ENCODE measurements at regions not wholly inside any gene's neighbourhood (a gene's known extent, or its start where the extent isn't known, plus 50 kb on each side); places are given as distances from the start of the nearest gene placed in this dataset.

- WGBS (ENCODE audit: insufficient coverage) = 64% methylated on average over 3 of the region's 6 CpGs
- TF ChIP-seq CTCF (IDR thresholded peaks at IDR 0.05) = no peak
- no peak overlapping the region for H3K4me2 ChIP-seq (replicated peaks; ENCODE audit: extremely low read depth, low read length, poor library complexity, severe bottlenecking)
- no peaks in the 10 kb centered on the region for H3K36me3 ChIP-seq (replicated peaks in 1 of 2; ENCODE audit: control insufficient read depth in 1 of 2, insufficient read depth in 2 of 2, low read length in 2 of 2)
- no peak overlapping the region for H3K4me3 ChIP-seq (replicated peaks in 1 of 3; ENCODE audit: low read depth in 2 of 3, low read length in 3 of 3)
- no peaks in the 10 kb centered on the region for H3K79me2 ChIP-seq (ENCODE audit: insufficient read depth, low read length)
- peaks cover 0 to 2% (median 2%) of the 10 kb centered on the region in 7 donors for H3K9me3 Mint-ChIP-seq
- DNase-seq = no peak
- no peaks in the 10 kb centered on the region for H3K4me1 Mint-ChIP-seq
- no peak overlapping the region for H3K27ac ChIP-seq (ENCODE audit: low read depth in 1 of 2, low read length in 2 of 2)
- H4K20me1 ChIP-seq (ENCODE audit: insufficient read depth, low read length) = no peaks in the 10 kb centered on the region
- H2AFZ ChIP-seq (ENCODE audit: insufficient read depth, low read depth, low read length, poor library complexity, severe bottlenecking) = no peak overlapping the region
- no peaks in the 10 kb centered on the region for H3K4me1 ChIP-seq (ENCODE audit: control insufficient read depth in 1 of 2, insufficient read depth in 2 of 2, low read length in 2 of 2)
- no peaks in the 10 kb centered on the region for H3K27me3 ChIP-seq (ENCODE audit: control insufficient read depth in 2 of 2, insufficient read depth in 2 of 2, low read length in 2 of 2)
- no peak overlapping the region for H3K27ac Mint-ChIP-seq
- H3K9ac ChIP-seq (ENCODE audit: insufficient read depth, low read length, poor library complexity, severe bottlenecking) = no peak overlapping the region
- no peaks in the 10 kb centered on the region for H3K9me3 ChIP-seq (replicated peaks in 1 of 2; ENCODE audit: control insufficient read depth in 1 of 2, insufficient read depth in 1 of 2, low read length in 2 of 2)
- H3K36me3 Mint-ChIP-seq = no peaks in the 10 kb centered on the region
- intact Hi-C loops (cut with micrococcal nuclease) = no loop called here
- H3K27me3 Mint-ChIP-seq (ENCODE audit: low read depth in 3 of 3) = peaks cover 0 to 9% (median 5%) of the 10 kb centered on the region in 3 donors
- no peak overlapping the region for H3K4me3 Mint-ChIP-seq
Observed at GRCh38 chr5:143886651-143887638, 75.0 kb downstream of the HMHB1 start.

- Mint-ChIP-seq H3K4me1 (no peaks in the 10 kb centered on the region), H3K36me3 (no peaks in the 10 kb centered on the region), H3K27ac (no peak overlapping the region), H3K9me3 (peaks cover 0 to 2% (median 0%) of the 10 kb centered on the region in 7 donors), H3K27me3 (ENCODE audit: low read depth in 3 of 3) (peaks cover 3 to 9% (median 5%) of the 10 kb centered on the region in 3 donors), H3K4me3 (no peak overlapping the region)
- DNase-seq = no peak
- Histone ChIP-seq H3K4me1 (ENCODE audit: control insufficient read depth in 1 of 2, insufficient read depth in 2 of 2, low read length in 2 of 2) (no peaks in the 10 kb centered on the region), H4K20me1 (ENCODE audit: insufficient read depth, low read length) (no peaks in the 10 kb centered on the region), H3K4me3 (replicated peaks in 1 of 3; ENCODE audit: low read depth in 2 of 3, low read length in 3 of 3) (no peak overlapping the region), H3K4me2 (replicated peaks; ENCODE audit: extremely low read depth, low read length, poor library complexity, severe bottlenecking) (no peak overlapping the region), H3K27ac (ENCODE audit: low read depth in 1 of 2, low read length in 2 of 2) (no peak overlapping the region), H3K9me3 (replicated peaks in 1 of 2; ENCODE audit: control insufficient read depth in 1 of 2, insufficient read depth in 1 of 2, low read length in 2 of 2) (no peaks in the 10 kb centered on the region), H3K79me2 (ENCODE audit: insufficient read depth, low read length) (no peaks in the 10 kb centered on the region), H3K9ac (ENCODE audit: insufficient read depth, low read length, poor library complexity, severe bottlenecking) (no peak overlapping the region), H2AFZ (ENCODE audit: insufficient read depth, low read depth, low read length, poor library complexity, severe bottlenecking) (no peak overlapping the region), H3K27me3 (ENCODE audit: control insufficient read depth in 2 of 2, insufficient read depth in 2 of 2, low read length in 2 of 2) (no peaks in the 10 kb centered on the region), H3K36me3 (replicated peaks in 1 of 2; ENCODE audit: control insufficient read depth in 1 of 2, insufficient read depth in 2 of 2, low read length in 2 of 2) (no peaks in the 10 kb centered on the region)
- 100% methylated on average over 2 of the region's 5 CpGs for WGBS (ENCODE audit: insufficient coverage)
- intact Hi-C loops (cut with micrococcal nuclease) = no loop called here
- TF ChIP-seq CTCF (IDR thresholded peaks at IDR 0.05) = no peak
Observed at GRCh38 chr5:143887903-143888665, 76.1 kb downstream of the HMHB1 start.
